K562 (cell line): ENCODE measurements at regions not wholly inside any gene's neighbourhood (a gene's known extent, or its start where the extent isn't known, plus 50 kb on each side); places are given as distances from the start of the nearest gene placed in this dataset.

Experiments used
- ATAC-seq: fragments of 200-7000 bp; cut with Tn5 transposase; 3 replicates; pipeline ENCODE4 v1.9.1; 2020; ENCODE audit warnings: moderate library complexity
- BruUV-seq: library from RNA; stranded (reverse); fragments of 400-500 nt; replicated peaks from 2 replicates; lab custom pipeline; 2021; lab: Mats Ljungman, UMichigan
- CTCF ChIA-PET: fragments of 300-600 bp; formaldehyde crosslinking; extraction: SDS; loops from one replicate; lab custom pipeline; 2021; ENCODE audit warnings: low intra/inter-chr PET ratio; lab: Yijun Ruan, JAX
- POLR2A ChIA-PET: fragments of 300-600, 350-650 bp; sonication (Branson Sonifier 250); formaldehyde crosslinking; extraction: SDS; loops from one replicate; lab custom pipeline; 2021; ENCODE audit warnings: antibody characterized with exemption, inconsistent platforms; lab: Yijun Ruan, JAX
- DNase-seq, 4 experiments: peaks; one replicate each; pipeline versions ENCODE4 v3.0.0 to v3.0.0-alpha.2; 2011 to 2018; ENCODE audit warnings: low spot score in 3 of 4, mixed read lengths in 3 of 4; ENCODE audit errors: extremely low read depth in 1 of 4
- FAIRE-seq: peaks from 2 replicates; lab custom pipeline; 2011; peaks lifted over from hg19 to GRCh38; lab: Jason Lieb, UNC
- H2AFZ ChIP-seq: 2 replicates; pipeline ENCODE4 v1.6.0; 2011; ENCODE audit warnings: low read depth, low read length, control low read depth, inconsistent platforms
- H3K27ac ChIP-seq: fragments of 200-600 bp; 3 replicates; pipeline ENCODE4 v1.8.0; 2011; ENCODE audit warnings: low read depth, mild to moderate bottlenecking, control low read depth, inconsistent platforms, low read length, moderate library complexity, mixed read lengths; ENCODE audit errors: extremely low read depth
- H3K27me3 ChIP-seq, 2 experiments: fragments of 300-600 bp in 1 of 2; 2 replicates in 1 of 2; 3 replicates in 1 of 2; pipeline versions ENCODE4 v1.6.0 to v1.8.0; 2011; ENCODE audit warnings: inconsistent platforms in 2 of 2, low read length in 2 of 2, mild to moderate bottlenecking in 1 of 2, mixed read lengths in 1 of 2, moderate library complexity in 1 of 2; ENCODE audit not compliant: control insufficient read depth in 2 of 2, insufficient read depth in 2 of 2
- H3K36me3 ChIP-seq: fragments of 300-600 bp; 3 replicates; pipeline ENCODE4 v1.8.0; 2011; ENCODE audit warnings: mild to moderate bottlenecking, low read length, inconsistent platforms; ENCODE audit not compliant: control insufficient read depth, insufficient read depth
- H3K4me1 ChIP-seq, 2 experiments: fragments of 200-600 bp in 1 of 2; replicated peaks in 1 of 2; 2 replicates in 1 of 2; 3 replicates in 1 of 2; pipeline versions ENCODE4 v1.5.1 to v1.8.0; 2011; ENCODE audit warnings: inconsistent platforms in 2 of 2, low read length in 2 of 2, mild to moderate bottlenecking in 1 of 2, mixed read lengths in 1 of 2, moderate library complexity in 1 of 2; ENCODE audit not compliant: control insufficient read depth in 2 of 2, insufficient read depth in 2 of 2
- H3K4me2 ChIP-seq: 2 replicates; pipeline ENCODE4 v1.6.1; 2011; ENCODE audit warnings: low read length, control low read depth, inconsistent platforms, mixed read lengths; ENCODE audit not compliant: insufficient read depth
- H3K4me3 ChIP-seq: fragments of 200-600 bp; sonication (generic), shearing (Covaris generic); 2 replicates; pipeline ENCODE4 v1.5.1; 2016; ENCODE audit warnings: control low read depth, inconsistent platforms
- H3K79me2 ChIP-seq: fragments of 200-600 bp; 3 replicates; pipeline ENCODE4 v1.8.0; 2011; ENCODE audit warnings: low read length, inconsistent platforms; ENCODE audit not compliant: control insufficient read depth, insufficient read depth
- H3K9ac ChIP-seq, 2 experiments: 2 replicates each; pipeline versions ENCODE4 v1.6.0 to v1.6.1; 2011; ENCODE audit warnings: low read depth in 2 of 2, low read length in 2 of 2, control low read depth in 1 of 2, inconsistent platforms in 1 of 2, mild to moderate bottlenecking in 1 of 2, mixed read lengths in 1 of 2; ENCODE audit not compliant: insufficient read depth in 1 of 2
- H3K9me1 ChIP-seq: one replicate; pipeline ENCODE4 v1.6.0; 2011; ENCODE audit warnings: inconsistent platforms, mild to moderate bottlenecking, low read length, moderate library complexity; ENCODE audit not compliant: control insufficient read depth, insufficient read depth
- H3K9me3 ChIP-seq: replicated peaks from 2 replicates; pipeline ENCODE4 v1.5.1; 2011; ENCODE audit warnings: low read depth, low read length, inconsistent platforms; ENCODE audit not compliant: control insufficient read depth, insufficient read depth
- H4K20me1 ChIP-seq: replicated peaks from 2 replicates; pipeline ENCODE4 v1.6.1; 2011; ENCODE audit warnings: low read length, inconsistent platforms, mixed read lengths; ENCODE audit not compliant: control insufficient read depth, insufficient read depth
- GABPB1 ChIP-seq: sonication (generic); formaldehyde crosslinking; IDR thresholded peaks from 2 replicates; pipeline ENCODE4 v1.8.0; 2022; ENCODE audit warnings: mild to moderate bottlenecking, missing genetic modification reagents
- HIVEP1 ChIP-seq: fragments of 250-450 bp; sonication (Bioruptor Pico); IDR thresholded peaks from 2 replicates; pipeline ENCODE4 v1.4.0; 2020; ENCODE audit warnings: mild to moderate bottlenecking
- KHSRP ChIP-seq: fragments of 450-650 bp; IDR thresholded peaks from 2 replicates; pipeline ENCODE4 v1.6.1; 2017
- KLF16 ChIP-seq: IDR thresholded peaks from 2 replicates; pipeline ENCODE4 v1.6.1; 2016; ENCODE audit warnings: antibody characterized with exemption
- PTRF ChIP-seq: fragments of 450-650 bp; IDR thresholded peaks from 2 replicates; pipeline ENCODE4 v1.6.1; 2016; ENCODE audit warnings: mild to moderate bottlenecking, missing genetic modification characterization, missing compliant biosample characterization
- ZNF165 ChIP-seq: fragments of 250-450 bp; sonication (Bioruptor Pico); IDR thresholded peaks from 2 replicates; pipeline ENCODE4 v1.4.0; 2020; ENCODE audit warnings: borderline replicate concordance
- ZNF232 ChIP-seq: sonication (generic); formaldehyde crosslinking; IDR thresholded peaks from 2 replicates; pipeline ENCODE4 v1.8.0; 2022; ENCODE audit warnings: mild to moderate bottlenecking, missing genetic modification reagents
- ZNF444 ChIP-seq: fragments of 250-450 bp; sonication (Bioruptor Pico); IDR thresholded peaks from 2 replicates; pipeline ENCODE4 v1.4.0; 2020; ENCODE audit warnings: mild to moderate bottlenecking, moderate library complexity
- ZNF707 ChIP-seq: fragments of 250-450 bp; sonication (Bioruptor Pico); conservative IDR thresholded peaks from 2 replicates; pipeline ENCODE4 v1.8.0; 2022; ENCODE audit warnings: inconsistent platforms, mild to moderate bottlenecking, moderate library complexity
- ZNF764 ChIP-seq: fragments of 250-450 bp; sonication (Bioruptor Pico); IDR thresholded peaks from 2 replicates; pipeline ENCODE4 v1.4.0; 2020; ENCODE audit warnings: low read depth, mild to moderate bottlenecking, moderate library complexity
- WGBS: fragments of 100-300 bp; shearing (Covaris generic); methylation state at CpG from one replicate; pipeline ENCODE4 v1.1.6; 2016; ENCODE audit warnings: low coverage, mixed read lengths; ENCODE audit not compliant: insufficient coverage; ENCODE audit errors: missing lambda C conversion rate; 5-methylcytosine and 5-hydroxymethylcytosine counted together
- in situ Hi-C: fragments of 300-500 bp; cut with MboI; formaldehyde crosslinking; loops from 4 replicates; pipeline ENCODE4 v1.15.0; 2018; ENCODE audit warnings: inconsistent platforms, mixed read lengths
- intact Hi-C: fragments of 100-400 bp; cut with micrococcal nuclease; formaldehyde crosslinking; loops from 2 replicates; pipeline ENCODE4 v1.14.2; 2022
- TF ChIP-seq, protein P1 (sequence below): fragments of 250-450 bp; sonication (Bioruptor Pico); IDR thresholded peaks from 2 replicates; pipeline ENCODE4 v1.8.0; 2022; ENCODE audit warnings: inconsistent platforms, mild to moderate bottlenecking, moderate library complexity, borderline replicate concordance
- TF ChIP-seq, protein P2 (sequence below): fragments of 200-800 bp; sonication (Bioruptor generic); IDR thresholded peaks from 2 replicates; pipeline ENCODE4 v1.6.1; 2017; ENCODE audit warnings: missing genetic modification characterization, missing compliant biosample characterization
- TF ChIP-seq, protein P3 (sequence below), 2 experiments: fragments of 450-650 bp in 1 of 2; IDR thresholded peaks; 2 replicates each; pipeline ENCODE4 v1.6.1; 2011 to 2017; ENCODE audit warnings: low read depth in 2 of 2, antibody characterized with exemption in 1 of 2, borderline replicate concordance in 1 of 2, low read length in 1 of 2, mild to moderate bottlenecking in 1 of 2, mixed read lengths in 1 of 2; ENCODE audit not compliant: control insufficient read depth in 1 of 2
- TF ChIP-seq, protein P4 (sequence below): fragments of 450-650 bp; IDR thresholded peaks from 2 replicates; pipeline ENCODE4 v1.6.1; 2017; ENCODE audit warnings: mild to moderate bottlenecking, moderate library complexity

DNA sequence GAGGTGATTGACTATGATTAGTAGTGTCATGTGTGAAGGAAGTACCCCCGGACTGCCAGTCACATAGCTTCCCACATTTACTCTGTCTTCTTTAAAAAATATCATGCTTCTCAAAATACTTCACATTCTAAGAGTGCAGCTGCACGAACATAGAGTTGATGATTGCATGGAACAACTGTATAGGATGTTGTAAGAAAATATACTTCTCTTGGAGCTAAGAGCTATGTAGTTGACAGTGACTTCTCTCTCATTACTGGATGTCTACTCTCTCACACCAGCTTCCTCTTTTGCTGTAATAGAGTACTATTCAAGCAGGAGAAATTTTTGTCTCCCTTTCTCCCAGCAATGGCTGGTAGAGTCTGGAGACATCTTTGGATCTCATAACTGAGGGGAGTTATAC lies 99.4 kb upstream of the PUDP start:
- TF ChIP-seq, protein P1, sequence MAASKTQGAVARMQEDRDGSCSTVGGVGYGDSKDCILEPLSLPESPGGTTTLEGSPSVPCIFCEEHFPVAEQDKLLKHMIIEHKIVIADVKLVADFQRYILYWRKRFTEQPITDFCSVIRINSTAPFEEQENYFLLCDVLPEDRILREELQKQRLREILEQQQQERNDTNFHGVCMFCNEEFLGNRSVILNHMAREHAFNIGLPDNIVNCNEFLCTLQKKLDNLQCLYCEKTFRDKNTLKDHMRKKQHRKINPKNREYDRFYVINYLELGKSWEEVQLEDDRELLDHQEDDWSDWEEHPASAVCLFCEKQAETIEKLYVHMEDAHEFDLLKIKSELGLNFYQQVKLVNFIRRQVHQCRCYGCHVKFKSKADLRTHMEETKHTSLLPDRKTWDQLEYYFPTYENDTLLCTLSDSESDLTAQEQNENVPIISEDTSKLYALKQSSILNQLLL, result no peak
- TF ChIP-seq GABPB1 (CRISPR knock-in tag), result no peak
- TF ChIP-seq, protein P2, sequence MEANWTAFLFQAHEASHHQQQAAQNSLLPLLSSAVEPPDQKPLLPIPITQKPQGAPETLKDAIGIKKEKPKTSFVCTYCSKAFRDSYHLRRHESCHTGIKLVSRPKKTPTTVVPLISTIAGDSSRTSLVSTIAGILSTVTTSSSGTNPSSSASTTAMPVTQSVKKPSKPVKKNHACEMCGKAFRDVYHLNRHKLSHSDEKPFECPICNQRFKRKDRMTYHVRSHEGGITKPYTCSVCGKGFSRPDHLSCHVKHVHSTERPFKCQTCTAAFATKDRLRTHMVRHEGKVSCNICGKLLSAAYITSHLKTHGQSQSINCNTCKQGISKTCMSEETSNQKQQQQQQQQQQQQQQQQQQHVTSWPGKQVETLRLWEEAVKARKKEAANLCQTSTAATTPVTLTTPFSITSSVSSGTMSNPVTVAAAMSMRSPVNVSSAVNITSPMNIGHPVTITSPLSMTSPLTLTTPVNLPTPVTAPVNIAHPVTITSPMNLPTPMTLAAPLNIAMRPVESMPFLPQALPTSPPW (CRISPR knock-in tag), result no peak
- TF ChIP-seq, protein P3, sequence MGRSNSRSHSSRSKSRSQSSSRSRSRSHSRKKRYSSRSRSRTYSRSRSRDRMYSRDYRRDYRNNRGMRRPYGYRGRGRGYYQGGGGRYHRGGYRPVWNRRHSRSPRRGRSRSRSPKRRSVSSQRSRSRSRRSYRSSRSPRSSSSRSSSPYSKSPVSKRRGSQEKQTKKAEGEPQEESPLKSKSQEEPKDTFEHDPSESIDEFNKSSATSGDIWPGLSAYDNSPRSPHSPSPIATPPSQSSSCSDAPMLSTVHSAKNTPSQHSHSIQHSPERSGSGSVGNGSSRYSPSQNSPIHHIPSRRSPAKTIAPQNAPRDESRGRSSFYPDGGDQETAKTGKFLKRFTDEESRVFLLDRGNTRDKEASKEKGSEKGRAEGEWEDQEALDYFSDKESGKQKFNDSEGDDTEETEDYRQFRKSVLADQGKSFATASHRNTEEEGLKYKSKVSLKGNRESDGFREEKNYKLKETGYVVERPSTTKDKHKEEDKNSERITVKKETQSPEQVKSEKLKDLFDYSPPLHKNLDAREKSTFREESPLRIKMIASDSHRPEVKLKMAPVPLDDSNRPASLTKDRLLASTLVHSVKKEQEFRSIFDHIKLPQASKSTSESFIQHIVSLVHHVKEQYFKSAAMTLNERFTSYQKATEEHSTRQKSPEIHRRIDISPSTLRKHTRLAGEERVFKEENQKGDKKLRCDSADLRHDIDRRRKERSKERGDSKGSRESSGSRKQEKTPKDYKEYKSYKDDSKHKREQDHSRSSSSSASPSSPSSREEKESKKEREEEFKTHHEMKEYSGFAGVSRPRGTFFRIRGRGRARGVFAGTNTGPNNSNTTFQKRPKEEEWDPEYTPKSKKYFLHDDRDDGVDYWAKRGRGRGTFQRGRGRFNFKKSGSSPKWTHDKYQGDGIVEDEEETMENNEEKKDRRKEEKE (IDR thresholded peaks at IDR 0.05; ENCODE audit: borderline replicate concordance in 1 of 2, control insufficient read depth in 1 of 2, low read depth in 2 of 2, low read length in 1 of 2), result no peak
- TF ChIP-seq ZNF444 (CRISPR knock-in tag), result no peak
- TF ChIP-seq KLF16, result no peak
- no peak for TF ChIP-seq ZNF707
- no peak for TF ChIP-seq KHSRP
- no peak for TF ChIP-seq ZNF764
- TF ChIP-seq ZNF165 (CRISPR knock-in tag), result no peak
- TF ChIP-seq HIVEP1 (CRISPR knock-in tag), result no peak
- TF ChIP-seq PTRF (tag), result no peak
- TF ChIP-seq, protein P4, sequence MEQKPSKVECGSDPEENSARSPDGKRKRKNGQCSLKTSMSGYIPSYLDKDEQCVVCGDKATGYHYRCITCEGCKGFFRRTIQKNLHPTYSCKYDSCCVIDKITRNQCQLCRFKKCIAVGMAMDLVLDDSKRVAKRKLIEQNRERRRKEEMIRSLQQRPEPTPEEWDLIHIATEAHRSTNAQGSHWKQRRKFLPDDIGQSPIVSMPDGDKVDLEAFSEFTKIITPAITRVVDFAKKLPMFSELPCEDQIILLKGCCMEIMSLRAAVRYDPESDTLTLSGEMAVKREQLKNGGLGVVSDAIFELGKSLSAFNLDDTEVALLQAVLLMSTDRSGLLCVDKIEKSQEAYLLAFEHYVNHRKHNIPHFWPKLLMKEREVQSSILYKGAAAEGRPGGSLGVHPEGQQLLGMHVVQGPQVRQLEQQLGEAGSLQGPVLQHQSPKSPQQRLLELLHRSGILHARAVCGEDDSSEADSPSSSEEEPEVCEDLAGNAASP, result no peak
- TF ChIP-seq ZNF232 (CRISPR knock-in tag), result no peak

More for the DNA sequence above, 99.4 kb upstream of the PUDP start:
- ATAC-seq (no peak), DNase-seq (no peak), FAIRE-seq (no peak)
- in situ Hi-C loops (no loop called here), intact Hi-C loops (no loop called here)
- Histone ChIP-seq H2AFZ (no peak overlapping the region), H4K20me1 (no peaks in the 10 kb centered on the region), H3K4me3 (no peak overlapping the region), H3K27me3 (no peaks in the 10 kb centered on the region), H3K9me3 (no peaks in the 10 kb centered on the region), H3K36me3 (no peaks in the 10 kb centered on the region), H3K9me1 (no peaks in the 10 kb centered on the region), H3K27ac (no peak overlapping the region), H3K79me2 (no peaks in the 10 kb centered on the region), H3K9ac (no peak overlapping the region), H3K4me1 (0 out of 5 replicates have a peak, but pooled peaks cover 0 to 2% of the 10 kb centered on the region in 2 experiments), H3K4me2 (no peak overlapping the region)
- BruUV-seq, result no TSS peak
- CTCF ChIA-PET, result no interaction called here
- POLR2A ChIA-PET, result no interaction called here
- WGBS, result 0% methylated on average over 2 of the region's 2 CpGs
